ENCODE measurements at regions not wholly inside any gene's neighbourhood (a gene's known extent, or its start where the extent isn't known, plus 50 kb on each side); places are given as distances from the start of the nearest gene placed in this dataset.

- no peak overlapping the region for H3K4me3 Mint-ChIP-seq
- H3K9me3 Mint-ChIP-seq = peaks cover 6% of the 10 kb centered on the region
- DNase-seq = no peak
- H3K27ac Mint-ChIP-seq = no peak overlapping the region
- no peaks in the 10 kb centered on the region for H3K36me3 Mint-ChIP-seq
- no peaks in the 10 kb centered on the region for H3K27me3 Mint-ChIP-seq
- H3K4me1 Mint-ChIP-seq = no peaks in the 10 kb centered on the region
Observed at GRCh38 chr15:25192651-25193050, 237.9 kb downstream of the SNRPN start.

DNA sequence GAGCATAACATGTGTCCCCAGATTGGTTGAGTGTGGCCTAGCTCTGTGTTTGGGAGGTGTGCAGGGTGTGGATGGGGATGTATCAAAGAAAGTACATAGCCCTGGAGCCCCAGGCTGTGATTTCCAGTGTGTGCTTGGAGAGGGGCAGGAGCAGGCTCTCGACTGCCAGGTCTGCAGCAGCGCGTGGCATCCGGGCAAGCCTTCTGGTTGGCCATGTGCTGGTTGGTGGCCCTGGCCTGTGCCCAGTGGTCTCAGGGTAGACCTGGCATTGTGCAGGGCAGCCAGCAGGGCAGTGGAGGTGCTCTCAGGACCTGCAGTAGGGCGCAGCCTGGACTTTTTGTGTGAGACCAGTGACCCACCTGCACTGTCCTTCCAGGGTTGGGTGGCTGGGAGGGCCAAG, 231.5 kb downstream of the UBE3A start:
- Mint-ChIP-seq H3K4me3 (no peak overlapping the region), H3K36me3 (no peaks in the 10 kb centered on the region), H3K27me3 (no peaks in the 10 kb centered on the region), H3K27ac (no peak overlapping the region), H3K4me1 (no peaks in the 10 kb centered on the region), H3K9me3 (no peaks in the 10 kb centered on the region)
- no peak for DNase-seq

DNA sequence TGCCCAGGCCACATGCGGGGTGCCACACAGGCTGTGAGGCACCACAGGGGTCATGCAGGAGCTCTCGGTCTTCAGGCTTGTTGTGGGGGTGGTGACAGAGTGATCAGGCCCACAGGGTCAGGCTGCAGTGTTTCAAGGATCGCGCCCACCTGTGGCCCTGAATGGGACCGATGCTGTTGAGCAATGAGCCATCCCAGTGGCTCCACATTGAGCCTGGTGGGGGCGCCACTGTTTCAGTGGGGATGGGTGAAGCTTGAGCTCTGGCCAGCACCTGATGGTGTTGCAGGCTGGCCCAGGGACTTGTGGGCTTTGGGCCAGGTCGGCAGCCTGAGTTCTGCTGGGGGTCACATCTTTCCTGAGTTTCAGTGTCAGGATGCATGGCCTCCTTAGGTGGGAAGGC, 230.1 kb downstream of the UBE3A start:
- H3K27ac Mint-ChIP-seq = no peak overlapping the region
- no peaks in the 10 kb centered on the region for H3K4me1 Mint-ChIP-seq
- no peaks in the 10 kb centered on the region for H3K27me3 Mint-ChIP-seq
- H3K36me3 Mint-ChIP-seq = no peaks in the 10 kb centered on the region
- H3K4me3 Mint-ChIP-seq = no peak overlapping the region
- DNase-seq = no peak
- no peaks in the 10 kb centered on the region for H3K9me3 Mint-ChIP-seq

DNA sequence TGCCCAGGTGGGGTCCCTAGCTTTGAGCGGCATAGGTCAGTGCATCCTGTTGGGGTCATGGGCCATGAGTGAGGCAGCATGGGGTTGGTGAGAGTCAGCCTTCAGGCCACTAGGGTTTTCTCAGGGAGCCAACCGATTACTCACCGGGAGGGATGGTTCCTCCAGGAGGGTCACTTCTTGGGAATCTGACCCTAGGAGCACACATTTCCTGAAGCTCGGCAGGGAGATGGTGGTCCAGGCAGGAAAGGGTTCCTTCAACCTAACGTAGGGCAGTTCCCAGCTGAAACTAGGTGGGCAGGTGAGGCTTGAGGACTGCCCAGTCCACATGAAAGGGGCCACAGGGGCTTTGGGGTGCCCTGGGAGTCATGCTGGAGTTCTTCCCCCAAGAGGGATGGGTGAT, 218.0 kb downstream of the UBE3A start:
- H3K4me3 Mint-ChIP-seq = no peak overlapping the region
- no peaks in the 10 kb centered on the region for H3K27me3 Mint-ChIP-seq
- H3K27ac Mint-ChIP-seq = no peak overlapping the region
- H3K9me3 Mint-ChIP-seq = peaks cover 3% of the 10 kb centered on the region
- no peak for DNase-seq
- no peaks in the 10 kb centered on the region for H3K4me1 Mint-ChIP-seq
- no peaks in the 10 kb centered on the region for H3K36me3 Mint-ChIP-seq

DNA sequence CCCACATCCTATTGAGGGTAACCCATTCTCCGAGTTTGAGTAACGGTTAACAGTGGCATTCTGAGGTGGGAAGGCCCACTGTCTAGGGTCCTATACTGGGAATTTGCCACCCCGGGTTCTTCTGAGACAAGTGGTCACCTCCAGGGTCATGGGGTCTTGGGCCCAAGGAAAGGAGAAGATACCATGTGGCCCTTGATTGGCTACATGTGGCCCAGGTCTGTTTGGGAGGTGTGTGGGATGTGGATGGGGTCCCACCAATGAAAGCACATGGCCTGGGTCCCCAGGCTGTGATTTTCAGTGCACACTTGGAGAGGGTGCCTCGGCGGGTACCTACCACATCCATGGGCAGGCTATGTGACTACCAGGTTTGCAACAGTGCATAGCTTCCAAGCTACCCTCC, 214.4 kb downstream of the UBE3A start:
- H3K4me3 Mint-ChIP-seq = no peak overlapping the region
- no peak for DNase-seq
- no peaks in the 10 kb centered on the region for H3K4me1 Mint-ChIP-seq
- no peak overlapping the region for H3K27ac Mint-ChIP-seq
- H3K9me3 Mint-ChIP-seq = peaks cover 3% of the 10 kb centered on the region
- no peaks in the 10 kb centered on the region for H3K36me3 Mint-ChIP-seq
- H3K27me3 Mint-ChIP-seq = no peaks in the 10 kb centered on the region

- H3K36me3 Mint-ChIP-seq = no peaks in the 10 kb centered on the region
- H3K27ac Mint-ChIP-seq = no peak overlapping the region
- no peak overlapping the region for H3K4me3 Mint-ChIP-seq
- DNase-seq = no peak
- peaks cover 3% of the 10 kb centered on the region for H3K9me3 Mint-ChIP-seq
- H3K27me3 Mint-ChIP-seq = no peaks in the 10 kb centered on the region
- H3K4me1 Mint-ChIP-seq = no peaks in the 10 kb centered on the region
Observed at GRCh38 chr15:25226360-25226759, 212.5 kb downstream of the UBE3A start.

DNA sequence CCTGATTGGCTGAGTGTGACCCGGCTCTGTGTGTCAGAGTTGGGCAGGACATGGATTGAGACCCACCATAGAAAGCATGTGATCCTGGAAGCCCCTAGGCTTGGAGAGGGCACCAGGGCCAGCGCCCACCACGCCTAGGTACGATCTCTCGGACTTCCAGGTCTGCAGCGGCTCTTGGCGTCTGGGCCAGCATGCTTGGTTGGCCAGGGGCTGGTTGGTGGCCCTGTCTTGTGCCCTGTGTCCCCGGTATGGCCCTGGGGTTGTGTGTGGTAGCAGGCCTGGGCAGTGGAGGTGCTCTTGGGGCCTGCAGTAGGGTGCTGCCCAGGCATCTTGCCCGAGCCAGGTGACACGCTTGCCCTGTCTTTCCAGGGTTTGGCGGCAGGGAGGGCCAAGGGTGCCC, 210.6 kb downstream of the UBE3A start:
- Mint-ChIP-seq H3K27me3 (no peaks in the 10 kb centered on the region), H3K36me3 (no peaks in the 10 kb centered on the region), H3K27ac (no peak overlapping the region), H3K4me3 (no peak overlapping the region), H3K4me1 (no peaks in the 10 kb centered on the region), H3K9me3 (no peaks in the 10 kb centered on the region)
- DNase-seq = no peak

GRCh38 chr15:25230442-25230841, 208.4 kb downstream of the UBE3A start:
- no peak overlapping the region for H3K27ac Mint-ChIP-seq

DNA sequence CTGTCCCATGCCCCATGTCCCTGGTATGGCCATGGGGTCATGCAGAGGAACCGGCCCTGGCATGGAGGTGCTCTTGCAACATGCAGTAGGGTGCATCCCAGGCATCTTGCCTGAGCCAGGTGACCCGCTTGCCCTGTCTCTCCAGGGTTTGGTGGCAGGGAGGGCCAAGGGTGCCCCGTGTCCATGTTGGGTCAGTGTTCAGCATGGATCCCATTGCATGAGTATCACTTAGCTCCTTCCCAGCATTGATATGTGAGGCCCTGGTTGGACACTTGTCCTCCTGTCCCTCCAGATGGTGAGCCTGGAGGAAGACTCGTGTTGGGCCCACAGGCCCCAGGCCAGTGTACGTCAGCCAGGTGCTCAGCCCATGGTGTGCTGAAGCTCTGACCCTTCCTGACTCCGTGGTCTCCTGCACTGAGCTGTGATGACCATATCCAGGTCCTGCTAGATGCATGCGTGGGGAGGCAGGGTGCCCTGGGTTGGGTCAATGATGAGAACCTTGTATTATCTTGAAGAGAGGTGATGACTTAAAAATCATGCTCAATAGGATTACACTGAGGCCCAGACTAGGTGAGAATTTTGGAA, 205.0 kb downstream of the UBE3A start:
- H3K36me3 Mint-ChIP-seq = no peaks in the 10 kb centered on the region
- H3K27ac Mint-ChIP-seq = no peak overlapping the region
- no peaks in the 10 kb centered on the region for H3K9me3 Mint-ChIP-seq
- H3K27me3 Mint-ChIP-seq = no peaks in the 10 kb centered on the region
- DNase-seq = no peak
- H3K4me3 Mint-ChIP-seq = no peak overlapping the region
- H3K4me1 Mint-ChIP-seq = no peaks in the 10 kb centered on the region

More at GRCh38 chr15:25230442-25230841, 208.4 kb downstream of the UBE3A start:
- no peak overlapping the region for H3K4me3 Mint-ChIP-seq
- no peak for DNase-seq
- no peaks in the 10 kb centered on the region for H3K36me3 Mint-ChIP-seq
- H3K4me1 Mint-ChIP-seq = no peaks in the 10 kb centered on the region
- H3K9me3 Mint-ChIP-seq = no peaks in the 10 kb centered on the region
- H3K27me3 Mint-ChIP-seq = no peaks in the 10 kb centered on the region

GRCh38 chr15:25234831-25235230, 204.0 kb downstream of the UBE3A start:
- DNase-seq = no peak
- no peak overlapping the region for H3K4me3 Mint-ChIP-seq
- H3K27ac Mint-ChIP-seq = no peak overlapping the region
- no peaks in the 10 kb centered on the region for H3K4me1 Mint-ChIP-seq
- no peaks in the 10 kb centered on the region for H3K27me3 Mint-ChIP-seq
- no peaks in the 10 kb centered on the region for H3K36me3 Mint-ChIP-seq
- no peaks in the 10 kb centered on the region for H3K9me3 Mint-ChIP-seq

GRCh38 chr15:25235391-25235790, 203.4 kb downstream of the UBE3A start:
- Mint-ChIP-seq H3K4me3 (no peak overlapping the region), H3K36me3 (no peaks in the 10 kb centered on the region), H3K4me1 (no peaks in the 10 kb centered on the region), H3K9me3 (no peaks in the 10 kb centered on the region), H3K27me3 (no peaks in the 10 kb centered on the region), H3K27ac (no peak overlapping the region)
- no peak for DNase-seq

GRCh38 chr15:25236143-25236860, 202.5 kb downstream of the UBE3A start:
- H3K9me3 Mint-ChIP-seq = no peaks in the 10 kb centered on the region

DNA sequence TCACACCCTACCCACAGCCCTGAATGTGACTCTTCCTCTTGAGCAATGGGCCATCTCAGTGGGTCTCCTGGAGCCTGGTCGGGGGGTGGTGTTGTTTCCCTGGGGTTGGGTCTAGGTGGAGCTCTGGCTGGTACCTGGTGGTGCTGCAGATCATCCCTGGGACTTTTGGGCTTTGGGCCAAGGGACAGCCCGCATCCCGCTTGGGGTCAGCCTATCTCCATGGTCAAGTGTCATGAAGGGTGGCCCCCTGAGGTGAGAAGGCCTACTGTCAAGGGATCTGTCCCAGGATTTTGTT, 202.0 kb downstream of the UBE3A start:
- Mint-ChIP-seq H3K27ac (no peak overlapping the region), H3K9me3 (no peaks in the 10 kb centered on the region), H3K4me1 (no peaks in the 10 kb centered on the region), H3K27me3 (no peaks in the 10 kb centered on the region), H3K36me3 (no peaks in the 10 kb centered on the region), H3K4me3 (no peak overlapping the region)
- DNase-seq = no peak

More at GRCh38 chr15:25236143-25236860, 202.5 kb downstream of the UBE3A start:
- Mint-ChIP-seq H3K4me1 (no peaks in the 10 kb centered on the region), H3K4me3 (no peak overlapping the region), H3K27me3 (no peaks in the 10 kb centered on the region), H3K27ac (no peak overlapping the region), H3K36me3 (no peaks in the 10 kb centered on the region)
- no peak for DNase-seq

GRCh38 chr15:25237291-25237978, 201.4 kb downstream of the UBE3A start:
- H3K9me3 Mint-ChIP-seq = no peaks in the 10 kb centered on the region
- no peaks in the 10 kb centered on the region for H3K36me3 Mint-ChIP-seq
- H3K27me3 Mint-ChIP-seq = no peaks in the 10 kb centered on the region
- H3K4me3 Mint-ChIP-seq = no peak overlapping the region
- no peaks in the 10 kb centered on the region for H3K4me1 Mint-ChIP-seq
- DNase-seq = no peak
- H3K27ac Mint-ChIP-seq = no peak overlapping the region

DNA sequence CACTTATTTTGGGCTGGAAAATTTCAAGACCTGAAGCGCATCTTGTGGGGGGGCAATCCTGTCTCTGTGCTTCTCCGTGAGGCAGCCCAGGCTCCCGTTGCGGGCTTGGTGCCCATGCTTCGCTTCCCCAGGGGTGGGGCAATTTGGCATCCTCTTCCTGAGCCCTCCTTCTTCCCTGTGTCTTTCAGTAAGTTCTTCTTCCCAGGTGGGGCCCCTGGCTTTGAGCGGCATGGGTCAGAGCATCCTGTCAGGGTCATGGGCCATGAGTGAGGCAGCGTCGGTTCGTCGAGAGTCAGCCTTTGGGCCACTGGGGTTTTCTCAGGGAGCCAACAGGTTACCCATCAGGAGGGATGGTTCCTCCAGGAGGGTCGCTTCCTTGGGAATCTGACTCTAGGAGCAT, 200.7 kb downstream of the UBE3A start:
- H3K9me3 Mint-ChIP-seq = no peaks in the 10 kb centered on the region
- H3K4me1 Mint-ChIP-seq = no peaks in the 10 kb centered on the region
- H3K4me3 Mint-ChIP-seq = no peak overlapping the region
- no peak for DNase-seq
- H3K36me3 Mint-ChIP-seq = no peaks in the 10 kb centered on the region
- H3K27me3 Mint-ChIP-seq = no peaks in the 10 kb centered on the region
- no peak overlapping the region for H3K27ac Mint-ChIP-seq
